ENCODE measurements at regions not wholly inside any gene's neighbourhood (a gene's known extent, or its start where the extent isn't known, plus 50 kb on each side); places are given as distances from the start of the nearest gene placed in this dataset.
A peak's percentile ranks its signal among the peaks of the same experiment; 100 is the strongest.

DNA sequence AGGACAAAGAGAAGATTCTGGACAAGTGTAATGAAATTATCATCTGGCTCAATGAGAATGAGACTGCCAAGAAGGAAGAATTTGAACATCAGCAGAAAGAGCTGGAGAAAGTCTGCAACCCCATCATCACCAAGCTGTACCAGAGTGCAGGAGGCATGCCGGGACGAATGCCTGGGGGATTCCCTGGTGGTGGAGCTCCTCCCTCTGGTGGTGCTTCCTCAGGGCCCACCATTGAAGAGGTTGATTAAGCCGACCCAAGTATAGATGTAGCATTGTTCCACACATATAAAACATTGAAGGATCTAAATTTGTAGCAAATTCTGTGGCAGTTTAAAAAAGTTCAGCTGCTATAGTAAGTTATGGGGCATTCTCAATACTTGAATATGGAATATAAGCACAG, 174.3 kb upstream of the CCND2 start:
- no peak for ATAC-seq

GRCh38 chr12:4091016-4091743, 182.4 kb upstream of the CCND2 start:
- ATAC-seq: no peak

GRCh38 chr12:4089956-4090355, 183.6 kb upstream of the CCND2 start:
- ATAC-seq: no peak

GRCh38 chr12:4089121-4089606, 184.4 kb upstream of the CCND2 start:
- ATAC-seq: no peak

GRCh38 chr12:4088451-4088850, 185.1 kb upstream of the CCND2 start:
- no peak for ATAC-seq

GRCh38 chr12:4086481-4086880, 187.1 kb upstream of the CCND2 start:
- ATAC-seq: no peak

GRCh38 chr12:4084573-4084972, 189.0 kb upstream of the CCND2 start:
- no peak for ATAC-seq

DNA sequence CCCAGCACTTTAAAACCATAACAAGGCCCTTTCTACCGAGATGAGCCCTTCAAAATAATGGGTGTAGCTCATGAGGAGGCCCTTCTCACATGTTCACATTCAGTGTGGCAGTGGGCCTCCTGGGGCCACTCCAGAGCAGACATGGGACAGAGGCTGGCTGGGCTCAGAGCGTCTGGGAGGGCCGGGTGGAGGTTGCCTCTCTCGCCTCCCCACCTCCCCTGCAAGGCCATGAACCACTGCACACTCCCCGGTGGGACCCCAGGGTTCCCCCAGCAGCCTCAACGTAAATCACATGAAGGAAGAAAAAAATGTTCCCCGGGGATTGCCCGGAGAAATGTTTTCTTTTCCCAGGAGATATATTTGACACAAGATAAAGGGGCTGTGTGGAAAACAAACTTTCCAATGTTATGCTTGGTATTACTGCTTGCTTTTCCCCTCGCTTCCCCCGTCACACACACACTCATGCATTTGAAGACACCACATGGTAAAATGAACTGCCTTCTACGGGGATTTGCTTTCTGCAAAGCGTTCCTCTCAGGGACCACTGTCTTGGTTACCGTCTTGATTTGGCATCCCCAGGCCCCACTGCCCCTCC, 190.7 kb upstream of the CCND2 start:
- no peak for ATAC-seq

DNA sequence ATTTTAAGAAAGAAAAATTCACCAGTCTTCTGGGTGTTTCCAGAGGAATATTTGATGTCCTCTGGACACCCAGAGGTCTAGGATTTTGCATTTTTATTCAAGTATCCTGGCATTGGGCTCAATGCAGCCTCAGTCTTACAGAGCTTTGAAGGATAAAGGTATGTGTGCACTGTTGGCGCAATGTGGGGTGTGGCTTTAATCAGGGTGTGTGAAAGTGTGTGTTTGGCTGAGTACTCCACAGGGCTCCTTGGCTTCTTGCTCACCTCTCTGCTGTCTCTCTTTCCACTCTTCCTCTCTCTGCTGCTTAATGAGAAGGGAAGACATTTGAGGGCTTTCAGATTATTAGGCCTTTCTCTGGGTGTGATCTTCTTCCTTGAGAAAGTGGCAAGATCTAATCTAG, 193.3 kb upstream of the CCND2 start:
- no peak for ATAC-seq

- ATAC-seq: no peak
Observed at GRCh38 chr12:4074129-4074528, 199.4 kb upstream of the CCND2 start.

DNA sequence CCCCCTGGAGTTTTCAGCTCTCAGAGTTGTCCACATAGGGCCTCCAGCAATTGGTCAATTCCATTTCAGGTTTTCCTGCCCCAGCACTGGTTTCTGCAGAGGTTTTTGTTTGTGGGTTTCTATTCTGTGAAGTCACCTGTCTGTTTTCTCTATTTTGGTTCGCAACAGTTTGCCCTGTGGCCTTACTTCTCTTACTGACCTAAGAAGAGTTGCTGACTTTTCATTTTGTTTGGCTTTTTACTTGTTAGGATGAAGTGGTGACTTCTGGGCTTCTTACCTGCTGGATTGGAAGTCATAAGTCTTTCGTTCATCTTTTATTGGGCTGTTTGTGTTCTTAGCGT, 196.4 kb upstream of the PARP11 start:
- ATAC-seq: no peak

- no peak for ATAC-seq
Observed at GRCh38 chr12:4068981-4069669, 195.9 kb upstream of the PARP11 start.

- peak in 1 of 2 donors; percentile 48 for ATAC-seq
Observed at GRCh38 chr12:4064008-4064407, 190.8 kb upstream of the PARP11 start.

GRCh38 chr12:4059898-4060568, 186.8 kb upstream of the PARP11 start:
- ATAC-seq: no peak

GRCh38 chr12:4056910-4057845, 184.0 kb upstream of the PARP11 start:
- no peak for ATAC-seq

DNA sequence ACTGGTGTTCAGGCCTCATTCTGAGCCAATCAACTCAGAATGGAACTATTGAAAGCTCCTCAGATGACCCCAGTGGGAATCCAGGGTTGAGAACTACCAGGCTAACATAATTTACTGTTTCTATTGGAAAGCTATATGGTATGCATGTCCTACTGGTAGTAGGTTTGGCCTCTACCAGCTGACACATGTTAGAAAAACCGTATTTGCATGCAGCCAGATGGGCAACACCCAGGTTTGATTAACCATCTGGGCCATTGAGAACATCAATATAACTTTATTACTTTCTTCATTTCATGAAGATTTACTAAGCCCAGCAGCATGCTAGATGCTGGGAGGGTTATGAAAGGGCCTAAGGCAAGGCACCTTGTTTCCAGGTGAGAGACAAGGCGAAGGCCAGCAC, 181.4 kb upstream of the PARP11 start:
- no peak for ATAC-seq

- ATAC-seq: no peak
Observed at GRCh38 chr12:4052691-4053090, 179.5 kb upstream of the PARP11 start.

DNA sequence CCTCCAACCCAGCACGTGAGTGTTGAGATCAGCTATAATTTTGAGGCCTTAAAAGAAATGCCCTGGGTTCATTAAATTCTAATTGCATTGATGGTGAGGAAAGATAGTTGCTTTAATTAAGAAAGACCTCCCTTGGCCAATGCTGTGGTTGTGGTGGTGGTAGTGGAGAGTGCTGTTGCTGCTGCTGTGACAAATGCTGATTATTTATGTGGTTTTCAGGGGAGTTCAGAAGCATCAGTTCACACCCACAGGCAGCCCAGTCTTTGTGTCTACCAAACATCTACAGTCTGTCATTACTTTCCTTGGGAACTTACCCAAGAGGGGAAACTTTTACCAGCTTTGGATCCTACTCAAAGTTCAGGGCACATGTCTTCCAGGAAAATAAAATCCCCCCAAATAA, 178.4 kb upstream of the PARP11 start:
- ATAC-seq: no peak

DNA sequence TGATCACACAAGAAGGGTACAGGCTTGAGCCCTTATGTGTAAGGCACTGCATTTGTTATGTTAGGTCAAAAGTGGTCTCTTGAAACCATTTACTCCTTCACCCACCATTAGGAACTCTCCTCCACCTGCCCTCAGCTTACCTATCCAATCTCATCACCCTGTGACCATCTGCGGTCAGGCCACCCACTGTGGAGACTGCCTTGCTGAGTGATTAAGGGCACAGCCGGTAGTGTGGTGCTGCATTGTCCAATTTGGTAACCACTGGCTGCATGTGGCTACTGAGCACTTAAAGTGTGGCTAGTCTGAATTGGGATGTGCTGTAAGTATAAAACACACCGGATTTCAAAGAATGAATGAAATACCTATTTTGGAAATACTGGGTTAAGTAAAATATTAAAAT, 177.1 kb upstream of the PARP11 start:
- ATAC-seq: no peak

GRCh38 chr12:4049298-4050080, 176.3 kb upstream of the PARP11 start:
- ATAC-seq: no peak

GRCh38 chr12:4047421-4047820, 174.2 kb upstream of the PARP11 start:
- ATAC-seq: no peak

DNA sequence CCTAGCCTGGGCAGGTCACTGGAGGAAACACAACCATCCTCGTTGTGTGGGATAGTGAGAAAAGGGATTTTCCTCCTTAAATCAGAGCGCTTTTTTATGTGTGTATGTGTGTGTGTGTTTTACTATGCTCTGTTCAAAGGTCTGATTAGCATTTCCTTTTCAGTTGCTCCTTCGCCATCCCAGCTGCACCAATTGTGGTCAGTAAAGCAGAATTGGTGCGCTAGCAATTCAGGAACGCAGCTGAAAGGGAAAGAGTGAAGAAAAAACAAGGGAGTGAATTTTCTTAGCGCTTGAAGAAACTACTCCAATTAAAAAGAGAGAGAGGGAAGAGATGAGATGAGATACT, 173.3 kb upstream of the PARP11 start:
- ATAC-seq: no peak
